ENCODE measurements at regions not wholly inside any gene's neighbourhood (a gene's known extent, or its start where the extent isn't known, plus 50 kb on each side); places are given as distances from the start of the nearest gene placed in this dataset.

DNA sequence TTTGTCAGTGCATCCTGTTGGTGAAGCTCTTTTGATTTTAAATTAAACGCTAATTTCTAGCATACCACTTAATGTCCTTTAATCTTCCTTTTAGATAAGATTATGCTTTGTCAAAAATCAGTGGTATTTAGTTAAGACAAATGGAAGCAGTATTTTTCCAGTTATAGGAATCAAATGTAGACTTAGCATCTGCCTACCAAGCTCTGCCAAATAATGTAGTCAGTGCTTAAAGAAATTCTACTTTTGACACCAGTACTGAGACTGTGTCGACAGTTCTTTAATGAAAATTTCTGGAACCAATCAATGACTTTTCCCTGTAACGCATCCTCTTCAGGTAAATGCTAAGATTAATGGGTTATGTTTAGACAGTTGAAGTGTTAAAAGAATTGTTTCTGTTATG lies 803.3 kb upstream of the FAM98A start:
- intact Hi-C loops (cut with micrococcal nuclease; ENCODE audit: unreplicated experiment), result no loop called here
- ChIA-PET CTCF (no interaction called here), POLR2A (ENCODE audit: low non-redundant PET) (no interaction called here)
- no peaks in the 10 kb centered on the region for H3K36me3 ChIP-seq (ENCODE audit: insufficient read depth, low read length, poor library complexity, severe bottlenecking)
- BruUV-seq (replicated peaks), result no TSS peak
- H3K4me3 ChIP-seq (ENCODE audit: low read depth, low read length, poor library complexity, severe bottlenecking), result no peak overlapping the region
- H3K4me1 ChIP-seq (ENCODE audit: insufficient read depth, low read length, poor library complexity, severe bottlenecking), result peaks cover 3% of the 10 kb centered on the region
- no peak for DNase-seq (ENCODE audit: low spot score)
- H3K27me3 ChIP-seq (replicated peaks; ENCODE audit: insufficient read depth, low read depth, low read length, poor library complexity), result no peaks in the 10 kb centered on the region
- no peaks in the 10 kb centered on the region for H3K9me3 ChIP-seq (ENCODE audit: low read depth, low read length, poor library complexity, severe bottlenecking)
- TF ChIP-seq EZH2 (IDR thresholded peaks at IDR 0.05; ENCODE audit: borderline replicate concordance, low read depth, low read length, poor library complexity, severe bottlenecking), result no peak
- H3K27ac ChIP-seq (ENCODE audit: low read depth, low read length, poor library complexity, severe bottlenecking), result no peak overlapping the region

DNA sequence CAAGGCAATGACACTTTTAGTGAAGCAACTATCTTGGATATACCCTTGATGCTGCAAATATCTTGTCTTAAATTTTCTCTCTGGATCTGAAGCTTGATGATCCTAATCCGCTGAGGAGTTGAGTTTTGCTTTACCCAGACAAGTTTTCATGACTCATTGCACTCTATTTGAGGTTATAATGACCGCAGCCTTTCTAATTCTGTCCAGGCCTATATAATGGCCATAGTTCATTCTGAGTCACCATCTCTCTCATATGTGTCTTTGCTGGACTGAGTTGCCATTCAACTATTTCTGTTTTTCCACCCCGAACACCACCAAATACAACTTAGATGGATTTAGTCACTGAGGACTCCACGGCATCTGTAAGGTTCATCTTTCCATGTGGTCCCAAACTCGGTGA lies 802.1 kb upstream of the FAM98A start:
- CTCF ChIA-PET, result no interaction called here
- no peaks in the 10 kb centered on the region for H3K36me3 ChIP-seq (ENCODE audit: insufficient read depth, low read length, poor library complexity, severe bottlenecking)
- no peak for DNase-seq (ENCODE audit: low spot score)

GRCh38 chr2:34388446-34388845 lies 789.3 kb upstream of the FAM98A start:
- no peak for TF ChIP-seq EZH2 (IDR thresholded peaks at IDR 0.05; ENCODE audit: borderline replicate concordance, low read depth, low read length, poor library complexity, severe bottlenecking)
- TF ChIP-seq, protein P1, sequence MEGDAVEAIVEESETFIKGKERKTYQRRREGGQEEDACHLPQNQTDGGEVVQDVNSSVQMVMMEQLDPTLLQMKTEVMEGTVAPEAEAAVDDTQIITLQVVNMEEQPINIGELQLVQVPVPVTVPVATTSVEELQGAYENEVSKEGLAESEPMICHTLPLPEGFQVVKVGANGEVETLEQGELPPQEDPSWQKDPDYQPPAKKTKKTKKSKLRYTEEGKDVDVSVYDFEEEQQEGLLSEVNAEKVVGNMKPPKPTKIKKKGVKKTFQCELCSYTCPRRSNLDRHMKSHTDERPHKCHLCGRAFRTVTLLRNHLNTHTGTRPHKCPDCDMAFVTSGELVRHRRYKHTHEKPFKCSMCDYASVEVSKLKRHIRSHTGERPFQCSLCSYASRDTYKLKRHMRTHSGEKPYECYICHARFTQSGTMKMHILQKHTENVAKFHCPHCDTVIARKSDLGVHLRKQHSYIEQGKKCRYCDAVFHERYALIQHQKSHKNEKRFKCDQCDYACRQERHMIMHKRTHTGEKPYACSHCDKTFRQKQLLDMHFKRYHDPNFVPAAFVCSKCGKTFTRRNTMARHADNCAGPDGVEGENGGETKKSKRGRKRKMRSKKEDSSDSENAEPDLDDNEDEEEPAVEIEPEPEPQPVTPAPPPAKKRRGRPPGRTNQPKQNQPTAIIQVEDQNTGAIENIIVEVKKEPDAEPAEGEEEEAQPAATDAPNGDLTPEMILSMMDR (conservative IDR thresholded peaks at IDR 0.05; ENCODE audit: low read depth, low read length), result no peak
- no peaks in the 10 kb centered on the region for H3K9me3 ChIP-seq (ENCODE audit: low read depth, low read length, poor library complexity, severe bottlenecking)
- H3K4me1 ChIP-seq (ENCODE audit: insufficient read depth, low read length, poor library complexity, severe bottlenecking), result no peaks in the 10 kb centered on the region
- ChIA-PET POLR2A (ENCODE audit: low non-redundant PET) (no interaction called here), CTCF (no interaction called here)
- no peak overlapping the region for H3K27ac ChIP-seq (ENCODE audit: low read depth, low read length, poor library complexity, severe bottlenecking)
- no peaks in the 10 kb centered on the region for H3K36me3 ChIP-seq (ENCODE audit: insufficient read depth, low read length, poor library complexity, severe bottlenecking)
- no peak for DNase-seq (ENCODE audit: low spot score)
- H3K4me3 ChIP-seq (ENCODE audit: low read depth, low read length, poor library complexity, severe bottlenecking), result no peak overlapping the region
- H3K27me3 ChIP-seq (replicated peaks; ENCODE audit: insufficient read depth, low read depth, low read length, poor library complexity), result no peaks in the 10 kb centered on the region
- BruUV-seq (replicated peaks), result no TSS peak
- intact Hi-C loops (cut with micrococcal nuclease; ENCODE audit: unreplicated experiment), result no loop called here

More for the DNA sequence above, 802.1 kb upstream of the FAM98A start:
- no peaks in the 10 kb centered on the region for H3K9me3 ChIP-seq (ENCODE audit: low read depth, low read length, poor library complexity, severe bottlenecking)
- no peaks in the 10 kb centered on the region for H3K27me3 ChIP-seq (replicated peaks; ENCODE audit: insufficient read depth, low read depth, low read length, poor library complexity)
- intact Hi-C loops (cut with micrococcal nuclease; ENCODE audit: unreplicated experiment), result no loop called here
- POLR2A ChIA-PET (ENCODE audit: low non-redundant PET), result no interaction called here
- no peak overlapping the region for H3K4me3 ChIP-seq (ENCODE audit: low read depth, low read length, poor library complexity, severe bottlenecking)
- H3K4me1 ChIP-seq (ENCODE audit: insufficient read depth, low read length, poor library complexity, severe bottlenecking), result peaks cover 11% of the 10 kb centered on the region
- no peak overlapping the region for H3K27ac ChIP-seq (ENCODE audit: low read depth, low read length, poor library complexity, severe bottlenecking)
- no TSS peak for BruUV-seq (replicated peaks)
- TF ChIP-seq, protein P1 (conservative IDR thresholded peaks at IDR 0.05; ENCODE audit: low read depth, low read length), result no peak
- no peak for TF ChIP-seq EZH2 (IDR thresholded peaks at IDR 0.05; ENCODE audit: borderline replicate concordance, low read depth, low read length, poor library complexity, severe bottlenecking)

DNA sequence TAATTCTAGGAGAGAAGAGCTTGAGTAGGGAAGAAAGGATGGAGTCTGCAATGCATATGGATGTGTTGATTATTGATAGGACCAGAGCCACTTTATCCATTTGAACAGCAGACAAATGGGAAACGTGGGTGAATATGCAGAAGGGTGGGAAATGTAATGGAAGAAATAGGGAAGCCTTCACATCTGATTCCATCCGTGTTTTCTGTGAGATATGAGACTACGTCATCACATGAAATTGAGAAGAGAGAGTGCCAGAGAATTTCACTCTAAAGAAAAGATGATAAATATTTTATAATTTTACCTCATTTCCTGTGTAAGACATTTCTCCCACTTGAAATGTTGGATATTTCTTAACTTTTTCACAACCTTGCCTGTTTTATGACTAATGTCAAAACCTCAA lies 788.4 kb upstream of the FAM98A start:
- Histone ChIP-seq H3K9me3 (ENCODE audit: low read depth, low read length, poor library complexity, severe bottlenecking) (no peaks in the 10 kb centered on the region), H3K4me1 (ENCODE audit: insufficient read depth, low read length, poor library complexity, severe bottlenecking) (no peaks in the 10 kb centered on the region), H3K4me3 (ENCODE audit: low read depth, low read length, poor library complexity, severe bottlenecking) (no peak overlapping the region), H3K36me3 (ENCODE audit: insufficient read depth, low read length, poor library complexity, severe bottlenecking) (no peaks in the 10 kb centered on the region), H3K27me3 (replicated peaks; ENCODE audit: insufficient read depth, low read depth, low read length, poor library complexity) (no peaks in the 10 kb centered on the region), H3K27ac (ENCODE audit: low read depth, low read length, poor library complexity, severe bottlenecking) (no peak overlapping the region)
- intact Hi-C loops (cut with micrococcal nuclease; ENCODE audit: unreplicated experiment), result no loop called here
- CTCF ChIA-PET, result no interaction called here
- TF ChIP-seq, protein P1 (conservative IDR thresholded peaks at IDR 0.05; ENCODE audit: low read depth, low read length), result no peak
- no peak for DNase-seq (ENCODE audit: low spot score)
- POLR2A ChIA-PET (ENCODE audit: low non-redundant PET), result no interaction called here
- no TSS peak for BruUV-seq (replicated peaks)
